ENCODE measurements at regions not wholly inside any gene's neighbourhood (a gene's known extent, or its start where the extent isn't known, plus 50 kb on each side); places are given as distances from the start of the nearest gene placed in this dataset.

GRCh38 chr4:126860308-126860707 is 772.4 kb upstream of the INTU start:
- H3K9me3 Mint-ChIP-seq: peaks cover 10% of the 10 kb centered on the region
- no peak overlapping the region for H3K27ac Mint-ChIP-seq
- H3K4me3 Mint-ChIP-seq: no peak overlapping the region
- H3K27me3 Mint-ChIP-seq: no peaks in the 10 kb centered on the region
- no peaks in the 10 kb centered on the region for H3K4me1 Mint-ChIP-seq (ENCODE audit: low read depth in 2 of 2)
- ATAC-seq: no peak
- peaks cover 5% of the 10 kb centered on the region for H3K36me3 Mint-ChIP-seq
- no peak for DNase-seq (ENCODE audit: low spot score)

DNA sequence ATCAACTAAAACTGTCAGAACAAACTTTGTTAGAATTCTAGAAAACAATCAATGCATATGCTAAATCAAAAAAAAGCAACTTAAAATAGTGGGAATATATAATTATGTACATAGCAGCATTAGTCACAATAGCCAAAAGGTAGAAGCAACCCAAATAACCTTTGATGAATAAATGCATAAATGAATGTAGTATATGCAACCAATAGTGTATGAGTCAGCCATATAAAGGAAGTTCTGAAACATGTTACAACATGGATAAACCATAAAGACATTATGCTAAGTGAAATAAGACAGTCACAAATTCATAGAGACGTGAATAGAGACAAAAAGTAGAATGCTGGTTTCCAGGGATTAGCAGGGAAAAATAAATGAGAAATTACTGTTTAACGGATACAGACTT is 762.8 kb upstream of the INTU start:
- Mint-ChIP-seq H3K27me3 (no peaks in the 10 kb centered on the region), H3K36me3 (peaks cover 22% of the 10 kb centered on the region), H3K27ac (no peak overlapping the region), H3K4me1 (ENCODE audit: low read depth in 2 of 2) (no peaks in the 10 kb centered on the region), H3K9me3 (peaks cover 27% of the 10 kb centered on the region), H3K4me3 (no peak overlapping the region)
- DNase-seq (ENCODE audit: low spot score) (no peak), ATAC-seq (no peak)

GRCh38 chr4:126871810-126872209 is 760.9 kb upstream of the INTU start:
- H3K27ac Mint-ChIP-seq: no peak overlapping the region
- ATAC-seq: no peak
- no peaks in the 10 kb centered on the region for H3K27me3 Mint-ChIP-seq
- H3K36me3 Mint-ChIP-seq: peaks cover 21% of the 10 kb centered on the region
- H3K4me3 Mint-ChIP-seq: no peak overlapping the region
- no peak for DNase-seq (ENCODE audit: low spot score)
- peaks cover 27% of the 10 kb centered on the region for H3K9me3 Mint-ChIP-seq
- no peaks in the 10 kb centered on the region for H3K4me1 Mint-ChIP-seq (ENCODE audit: low read depth in 2 of 2)

- no peak overlapping the region for H3K27ac Mint-ChIP-seq
- H3K9me3 Mint-ChIP-seq: peaks cover 25% of the 10 kb centered on the region
- no peak for DNase-seq (ENCODE audit: low spot score)
- H3K27me3 Mint-ChIP-seq: no peaks in the 10 kb centered on the region
- ATAC-seq: no peak
- H3K36me3 Mint-ChIP-seq: peaks cover 12% of the 10 kb centered on the region
- no peaks in the 10 kb centered on the region for H3K4me1 Mint-ChIP-seq (ENCODE audit: low read depth in 2 of 2)
- H3K4me3 Mint-ChIP-seq: no peak overlapping the region
Measured at GRCh38 chr4:126874533-126874932, 758.2 kb upstream of the INTU start.

DNA sequence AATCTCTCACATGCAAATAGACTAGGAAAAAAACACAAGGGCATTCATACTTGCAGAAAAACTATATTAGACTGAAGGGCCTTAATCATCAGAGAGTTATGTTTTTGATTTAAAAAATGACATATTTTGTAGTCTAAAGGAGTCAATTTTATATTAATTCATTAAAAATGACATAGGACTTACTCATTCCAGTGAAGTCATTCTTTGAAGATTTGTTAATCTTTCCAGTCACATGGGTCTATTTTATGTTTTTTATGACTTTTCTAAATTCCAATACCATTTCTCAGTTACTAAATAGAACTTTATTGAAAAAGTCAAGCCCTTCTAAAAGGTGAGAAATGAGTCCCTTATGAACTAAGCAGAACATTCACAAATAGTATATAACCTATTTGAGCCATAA is 743.8 kb upstream of the INTU start:
- no peaks in the 10 kb centered on the region for H3K4me1 Mint-ChIP-seq (ENCODE audit: low read depth in 2 of 2)
- H3K27ac Mint-ChIP-seq: no peak overlapping the region
- peaks cover 6% of the 10 kb centered on the region for H3K9me3 Mint-ChIP-seq
- H3K4me3 Mint-ChIP-seq: no peak overlapping the region
- no peaks in the 10 kb centered on the region for H3K36me3 Mint-ChIP-seq
- no peak for ATAC-seq
- H3K27me3 Mint-ChIP-seq: no peaks in the 10 kb centered on the region
- DNase-seq (ENCODE audit: low spot score): no peak

DNA sequence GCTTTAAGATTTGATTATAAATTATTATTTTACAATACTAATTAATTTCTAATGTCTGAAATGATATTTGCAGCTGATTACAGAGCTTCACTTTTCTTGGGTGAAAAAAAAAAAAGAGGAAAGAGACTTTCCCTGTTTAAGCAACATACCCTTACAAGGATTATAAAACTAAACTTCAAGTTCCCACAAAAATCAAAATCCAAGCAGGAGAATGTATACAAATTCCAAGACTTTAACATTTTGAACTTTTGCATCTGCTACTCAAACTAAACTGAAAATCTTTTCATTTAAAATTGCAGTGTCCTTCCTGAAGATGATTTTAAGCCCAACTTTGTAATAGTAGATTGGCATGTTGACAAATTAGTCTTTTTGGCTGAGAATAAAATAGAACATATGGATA is 742.4 kb upstream of the INTU start:
- DNase-seq (ENCODE audit: low spot score) (no peak), ATAC-seq (no peak)
- Mint-ChIP-seq H3K4me3 (no peak overlapping the region), H3K27me3 (no peaks in the 10 kb centered on the region), H3K27ac (no peak overlapping the region), H3K4me1 (ENCODE audit: low read depth in 2 of 2) (no peaks in the 10 kb centered on the region), H3K36me3 (no peaks in the 10 kb centered on the region), H3K9me3 (peaks cover 6% of the 10 kb centered on the region)

DNA sequence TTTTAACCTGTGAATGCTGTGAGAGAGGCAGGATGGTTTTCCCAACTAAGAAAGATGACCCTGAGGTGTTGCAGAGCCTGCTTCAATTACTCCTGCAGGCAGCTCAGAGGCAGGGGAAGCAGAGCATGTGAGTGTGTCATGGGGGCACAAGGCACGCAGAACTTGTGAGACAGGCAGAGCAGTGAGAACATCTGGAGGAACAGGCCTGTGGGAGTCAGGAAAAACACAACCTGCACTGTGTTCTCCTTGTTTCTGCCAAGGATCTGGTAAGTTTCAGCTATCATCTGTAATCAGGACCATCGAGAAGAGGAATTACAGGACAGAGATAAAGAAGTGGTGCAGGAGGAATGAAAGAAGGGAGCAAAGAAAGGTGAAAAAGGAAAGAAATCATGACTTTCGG is 741.8 kb upstream of the INTU start:
- DNase-seq (ENCODE audit: low spot score) (no peak), ATAC-seq (no peak)
- H3K4me3 Mint-ChIP-seq: no peak overlapping the region
- H3K4me1 Mint-ChIP-seq (ENCODE audit: low read depth in 2 of 2): no peaks in the 10 kb centered on the region
- no peaks in the 10 kb centered on the region for H3K27me3 Mint-ChIP-seq
- peaks cover 6% of the 10 kb centered on the region for H3K9me3 Mint-ChIP-seq
- no peaks in the 10 kb centered on the region for H3K36me3 Mint-ChIP-seq
- no peak overlapping the region for H3K27ac Mint-ChIP-seq

GRCh38 chr4:126894963-126895362 is 737.8 kb upstream of the INTU start:
- Mint-ChIP-seq H3K9me3 (peaks cover 20% of the 10 kb centered on the region), H3K36me3 (peaks cover 8% of the 10 kb centered on the region), H3K27ac (no peak overlapping the region), H3K4me1 (ENCODE audit: low read depth in 2 of 2) (no peaks in the 10 kb centered on the region), H3K4me3 (no peak overlapping the region), H3K27me3 (no peaks in the 10 kb centered on the region)
- DNase-seq (ENCODE audit: low spot score): no peak
- ATAC-seq: no peak

DNA sequence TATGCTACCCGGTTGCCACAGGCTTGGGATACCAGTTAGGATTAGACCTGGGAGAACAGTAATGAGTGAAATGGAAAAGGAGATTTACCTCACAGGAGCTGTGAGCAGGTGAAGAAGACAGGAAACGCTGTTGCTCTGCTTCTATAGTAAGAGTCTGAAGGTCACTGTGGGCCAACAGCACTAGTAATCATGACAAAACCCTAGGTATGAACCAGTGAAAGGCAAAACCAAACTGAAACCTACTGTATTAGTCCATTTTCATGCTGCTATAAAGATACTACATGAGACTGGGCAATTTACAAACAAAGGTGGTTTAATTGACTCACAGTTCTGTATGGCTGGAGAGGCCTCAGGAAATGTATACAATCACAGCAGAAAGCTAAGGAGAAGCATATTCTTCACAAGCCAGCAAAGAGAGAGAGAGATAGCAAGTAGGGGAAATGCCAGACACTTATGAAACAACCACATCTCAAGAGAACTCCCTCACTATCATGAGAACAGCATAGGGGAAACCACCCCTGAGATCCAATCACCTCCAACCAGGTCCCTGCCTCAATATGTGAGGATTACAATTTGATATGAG is 736.7 kb upstream of the INTU start:
- Mint-ChIP-seq H3K27ac (no peak overlapping the region), H3K27me3 (no peaks in the 10 kb centered on the region), H3K4me1 (ENCODE audit: low read depth in 2 of 2) (no peaks in the 10 kb centered on the region), H3K9me3 (peaks cover 20% of the 10 kb centered on the region), H3K36me3 (peaks cover 8% of the 10 kb centered on the region), H3K4me3 (no peak overlapping the region)
- ATAC-seq (no peak), DNase-seq (ENCODE audit: low spot score) (no peak)

DNA sequence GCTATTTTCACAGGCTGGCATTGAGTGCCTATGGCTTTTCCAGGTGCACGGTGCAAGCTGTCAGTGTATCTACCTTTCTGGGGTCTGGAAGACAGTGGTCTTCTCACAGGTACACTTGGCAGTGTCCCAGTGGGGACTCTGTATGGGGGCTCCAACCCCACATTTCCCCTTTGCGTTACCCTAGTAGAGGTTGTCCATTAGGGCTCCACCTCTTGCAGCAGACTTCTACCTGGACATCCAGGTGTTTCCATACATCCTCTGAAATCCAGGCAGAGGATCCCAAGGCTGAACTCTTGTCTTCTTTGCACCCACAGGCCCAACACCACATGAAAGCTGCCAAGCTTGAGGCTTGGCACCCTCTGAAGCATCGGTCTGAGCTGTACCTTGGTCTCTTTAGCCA is 735.7 kb upstream of the INTU start:
- no peak for DNase-seq (ENCODE audit: low spot score)
- no peaks in the 10 kb centered on the region for H3K27me3 Mint-ChIP-seq
- H3K9me3 Mint-ChIP-seq: peaks cover 20% of the 10 kb centered on the region
- H3K4me1 Mint-ChIP-seq (ENCODE audit: low read depth in 2 of 2): no peaks in the 10 kb centered on the region
- no peak for ATAC-seq
- no peak overlapping the region for H3K27ac Mint-ChIP-seq
- peaks cover 8% of the 10 kb centered on the region for H3K36me3 Mint-ChIP-seq
- H3K4me3 Mint-ChIP-seq: no peak overlapping the region

GRCh38 chr4:126898815-126899214 is 733.9 kb upstream of the INTU start:
- Mint-ChIP-seq H3K4me1 (ENCODE audit: low read depth in 2 of 2) (no peaks in the 10 kb centered on the region), H3K27ac (no peak overlapping the region), H3K36me3 (peaks cover 8% of the 10 kb centered on the region), H3K4me3 (no peak overlapping the region), H3K27me3 (no peaks in the 10 kb centered on the region), H3K9me3 (peaks cover 15% of the 10 kb centered on the region)
- ATAC-seq (no peak), DNase-seq (ENCODE audit: low spot score) (no peak)

GRCh38 chr4:126899331-126899801 is 733.4 kb upstream of the INTU start:
- ATAC-seq (no peak), DNase-seq (ENCODE audit: low spot score) (no peak)
- Mint-ChIP-seq H3K9me3 (peaks cover 13% of the 10 kb centered on the region), H3K27ac (no peak overlapping the region), H3K4me3 (no peak overlapping the region), H3K36me3 (peaks cover 8% of the 10 kb centered on the region), H3K4me1 (ENCODE audit: low read depth in 2 of 2) (no peaks in the 10 kb centered on the region), H3K27me3 (no peaks in the 10 kb centered on the region)

DNA sequence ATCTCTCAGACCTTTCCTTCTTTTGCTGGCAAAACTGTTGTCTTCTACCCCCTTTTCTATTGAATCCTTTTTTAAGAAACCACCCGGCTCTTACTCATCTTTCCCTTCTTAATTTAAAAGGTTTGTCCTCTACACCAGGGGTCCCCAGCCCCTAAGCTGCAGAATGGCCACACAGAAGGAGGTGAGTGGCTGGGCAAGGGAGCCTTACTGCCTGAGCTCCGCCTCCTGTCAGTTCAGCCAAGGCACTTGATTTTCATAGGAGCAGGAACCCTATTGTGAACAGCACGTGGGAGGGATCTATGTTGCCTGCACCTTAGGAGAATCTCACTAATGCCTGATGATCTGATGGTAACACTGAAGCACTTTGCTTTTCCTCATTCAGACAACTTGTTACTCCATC is 726.3 kb upstream of the INTU start:
- H3K36me3 Mint-ChIP-seq: no peaks in the 10 kb centered on the region

DNA sequence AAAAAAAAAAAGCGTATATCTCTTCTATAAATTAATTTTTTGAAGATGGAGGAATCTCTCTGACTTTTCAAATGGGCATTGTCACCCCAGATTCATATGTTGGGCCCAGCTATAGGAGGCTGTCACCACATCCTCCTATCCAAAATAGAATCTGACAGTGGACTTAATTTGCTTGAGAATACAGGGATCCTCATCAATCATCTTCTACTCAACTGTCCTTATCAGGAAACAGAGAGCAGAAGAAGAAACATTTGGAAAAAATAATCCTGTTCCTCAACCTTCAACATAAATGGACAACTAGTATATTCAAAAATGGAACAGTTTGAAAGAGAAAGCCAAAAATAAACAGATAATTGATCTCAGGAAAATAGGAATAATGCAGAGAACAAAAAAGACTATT is 725.4 kb upstream of the INTU start:
- H3K36me3 Mint-ChIP-seq: no peaks in the 10 kb centered on the region
- no peaks in the 10 kb centered on the region for H3K27me3 Mint-ChIP-seq
- ATAC-seq (no peak), DNase-seq (ENCODE audit: low spot score) (no peak)
- no peaks in the 10 kb centered on the region for H3K4me1 Mint-ChIP-seq (ENCODE audit: low read depth in 2 of 2)
- H3K9me3 Mint-ChIP-seq: peaks cover 13% of the 10 kb centered on the region
- no peak overlapping the region for H3K4me3 Mint-ChIP-seq
- H3K27ac Mint-ChIP-seq: no peak overlapping the region

More for the DNA sequence above, 726.3 kb upstream of the INTU start:
- DNase-seq (ENCODE audit: low spot score) (no peak), ATAC-seq (no peak)
- Mint-ChIP-seq H3K27ac (no peak overlapping the region), H3K4me1 (ENCODE audit: low read depth in 2 of 2) (no peaks in the 10 kb centered on the region), H3K4me3 (no peak overlapping the region), H3K27me3 (no peaks in the 10 kb centered on the region), H3K9me3 (peaks cover 10% of the 10 kb centered on the region)

- ATAC-seq (no peak), DNase-seq (ENCODE audit: low spot score) (no peak)
- no peak overlapping the region for H3K4me3 Mint-ChIP-seq
- no peak overlapping the region for H3K27ac Mint-ChIP-seq
- H3K27me3 Mint-ChIP-seq: no peaks in the 10 kb centered on the region
- H3K9me3 Mint-ChIP-seq: peaks cover 31% of the 10 kb centered on the region
- H3K4me1 Mint-ChIP-seq (ENCODE audit: low read depth in 2 of 2): no peaks in the 10 kb centered on the region
- peaks cover 14% of the 10 kb centered on the region for H3K36me3 Mint-ChIP-seq
Measured at GRCh38 chr4:126916049-126916625, 716.6 kb upstream of the INTU start.

All from natural killer cell treated with Interleukin-12 subunit alpha and Interleukin-12 subunit beta and Interleukin-15 and Interleukin-18, amount 100 ng/mL, for 72 hours (primary cell).